ENCODE measurements at regions not wholly inside any gene's neighbourhood (a gene's known extent, or its start where the extent isn't known, plus 50 kb on each side); places are given as distances from the start of the nearest gene placed in this dataset.

DNA sequence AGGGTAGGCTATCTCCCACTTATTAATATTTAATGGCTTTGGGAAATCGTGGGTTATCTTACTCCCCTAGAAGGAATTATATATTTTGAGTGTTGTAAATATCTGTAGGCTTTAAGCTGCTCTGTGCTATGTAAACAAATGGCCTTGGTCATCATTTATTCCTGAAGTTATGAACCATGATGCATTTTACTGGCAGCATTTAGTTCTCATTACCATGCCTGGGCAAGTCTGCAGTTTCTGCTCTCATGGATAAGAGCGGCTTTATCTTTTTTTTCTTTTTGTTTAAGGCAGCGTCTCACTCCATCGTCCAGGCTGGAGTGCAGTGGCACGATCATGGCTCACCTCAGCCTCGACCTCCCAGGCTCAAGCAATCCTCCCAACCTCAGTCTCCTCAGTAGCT lies 156.1 kb downstream of the IRS2 start:
- Histone ChIP-seq H3K4me3 (ENCODE audit: control insufficient read depth in 2 of 3, extremely low read depth in 1 of 3, insufficient read depth in 2 of 3, low read depth in 1 of 3, low read length in 3 of 3) (no peak overlapping the region), H3K9me3 (ENCODE audit: control insufficient read depth, low read depth, low read length) (no peaks in the 10 kb centered on the region), H3K27ac (ENCODE audit: control insufficient read depth, insufficient read depth, low read length) (no peak overlapping the region), H3K79me2 (ENCODE audit: control insufficient read depth, insufficient read depth, low read length) (no peaks in the 10 kb centered on the region), H3K27me3 (ENCODE audit: control insufficient read depth, extremely low read depth, insufficient read depth, low read length) (no peaks in the 10 kb centered on the region), H3K36me3 (ENCODE audit: control insufficient read depth in 2 of 2, extremely low read depth in 1 of 2, insufficient read depth in 2 of 2, low read length in 2 of 2) (no peaks in the 10 kb centered on the region), H3K9me1 (ENCODE audit: control insufficient read depth, extremely low read depth, insufficient read depth, low read length) (no peaks in the 10 kb centered on the region), H3K4me1 (ENCODE audit: control insufficient read depth, extremely low read depth, insufficient read depth, low read length) (no peaks in the 10 kb centered on the region), H2AFZ (ENCODE audit: control insufficient read depth, low read length) (no peak overlapping the region), H4K20me1 (ENCODE audit: control insufficient read depth, extremely low read depth, insufficient read depth, low read length) (no peaks in the 10 kb centered on the region), H3K9ac (ENCODE audit: control insufficient read depth, extremely low read depth, insufficient read depth, low read length) (no peak overlapping the region), H3K4me2 (ENCODE audit: control insufficient read depth, extremely low read depth, insufficient read depth, low read depth, low read length) (no peak overlapping the region)
- dilution Hi-C loops (cut with MboI; ENCODE audit: extremely low pct_ligation_motif_present, low sequenced_read_pairs) = no loop called here
- FAIRE-seq = no peak
- no peak for DNase-seq (ENCODE audit: low read depth, low spot score)
- TF ChIP-seq CTCF (optimal IDR thresholded peaks at IDR 0.05 in 1 of 3, IDR thresholded peaks at IDR 0.05 in 1 of 3, conservative IDR thresholded peaks at IDR 0.05 in 1 of 3; ENCODE audit: extremely low read depth in 1 of 3, insufficient read depth in 2 of 3, low read length in 3 of 3) (no peak), EZH2 (IDR thresholded peaks at IDR 0.05; ENCODE audit: low read length) (no peak)

DNA sequence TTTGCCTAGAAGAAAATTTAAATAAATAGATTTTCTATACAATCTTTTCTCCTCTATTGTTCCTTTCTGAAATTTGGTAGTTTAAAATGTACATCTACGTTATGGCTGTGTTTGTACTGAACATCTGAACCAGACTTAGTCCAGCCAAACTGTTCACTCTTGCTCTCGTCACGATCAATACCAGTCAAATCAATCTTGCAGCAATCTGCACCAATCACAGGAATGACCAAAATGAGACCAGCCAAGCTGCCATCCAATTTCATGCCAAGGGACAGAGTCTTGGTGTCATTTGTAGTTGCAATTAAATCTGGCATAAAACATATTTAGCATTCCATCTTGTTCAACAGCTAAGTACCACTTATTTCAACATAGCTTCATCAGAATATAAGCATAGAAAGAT lies 156.6 kb downstream of the IRS2 start:
- H3K27me3 ChIP-seq (ENCODE audit: control insufficient read depth, extremely low read depth, insufficient read depth, low read length) = no peaks in the 10 kb centered on the region
- no peaks in the 10 kb centered on the region for H3K4me1 ChIP-seq (ENCODE audit: control insufficient read depth, extremely low read depth, insufficient read depth, low read length)
- no peak overlapping the region for H3K4me2 ChIP-seq (ENCODE audit: control insufficient read depth, extremely low read depth, insufficient read depth, low read depth, low read length)
- no peak overlapping the region for H3K4me3 ChIP-seq (ENCODE audit: control insufficient read depth in 2 of 3, extremely low read depth in 1 of 3, insufficient read depth in 2 of 3, low read depth in 1 of 3, low read length in 3 of 3)
- no peaks in the 10 kb centered on the region for H3K36me3 ChIP-seq (ENCODE audit: control insufficient read depth in 2 of 2, extremely low read depth in 1 of 2, insufficient read depth in 2 of 2, low read length in 2 of 2)
- no peak overlapping the region for H3K9ac ChIP-seq (ENCODE audit: control insufficient read depth, extremely low read depth, insufficient read depth, low read length)
- TF ChIP-seq EZH2 (IDR thresholded peaks at IDR 0.05; ENCODE audit: low read length) (no peak), CTCF (optimal IDR thresholded peaks at IDR 0.05 in 1 of 3, IDR thresholded peaks at IDR 0.05 in 1 of 3, conservative IDR thresholded peaks at IDR 0.05 in 1 of 3; ENCODE audit: extremely low read depth in 1 of 3, insufficient read depth in 2 of 3, low read length in 3 of 3) (no peak)
- H3K9me1 ChIP-seq (ENCODE audit: control insufficient read depth, extremely low read depth, insufficient read depth, low read length) = no peaks in the 10 kb centered on the region
- no peaks in the 10 kb centered on the region for H3K9me3 ChIP-seq (ENCODE audit: control insufficient read depth, low read depth, low read length)
- DNase-seq (ENCODE audit: low read depth, low spot score) (no peak), FAIRE-seq (peak; percentile 13)
- H3K27ac ChIP-seq (ENCODE audit: control insufficient read depth, insufficient read depth, low read length) = no peak overlapping the region
- H3K79me2 ChIP-seq (ENCODE audit: control insufficient read depth, insufficient read depth, low read length) = no peaks in the 10 kb centered on the region
- H4K20me1 ChIP-seq (ENCODE audit: control insufficient read depth, extremely low read depth, insufficient read depth, low read length) = no peaks in the 10 kb centered on the region
- dilution Hi-C loops (cut with MboI; ENCODE audit: extremely low pct_ligation_motif_present, low sequenced_read_pairs) = no loop called here
- H2AFZ ChIP-seq (ENCODE audit: control insufficient read depth, low read length) = no peak overlapping the region
